HepG2 (cell line): ENCODE measurements at regions not wholly inside any gene's neighbourhood (a gene's known extent, or its start where the extent isn't known, plus 50 kb on each side); places are given as distances from the start of the nearest gene placed in this dataset.

Source experiments
- EP300 ChIP-seq, 3 experiments: sonication (generic) in 1 of 3; formaldehyde crosslinking in 1 of 3; IDR thresholded peaks; 2 replicates each; pipeline versions ENCODE4 v1.5.1 to v1.6.1; 2011 to 2020; ENCODE audit warnings: low read depth in 2 of 3, low read length in 2 of 3, borderline replicate concordance in 1 of 3, improper control_type of control experiment in 1 of 3, mild to moderate bottlenecking in 1 of 3, missing genetic modification reagents in 1 of 3, moderate library complexity in 1 of 3
- HOXA7 ChIP-seq: sonication (generic); formaldehyde crosslinking; IDR thresholded peaks from 2 replicates; pipeline ENCODE4 v1.8.1; 2022; ENCODE audit warnings: mild to moderate bottlenecking, missing genetic modification reagents, moderate library complexity
- RBFOX2 ChIP-seq: fragments of 200-400 bp; formaldehyde crosslinking; IDR thresholded peaks from 2 replicates; pipeline ENCODE4 v1.6.1; 2017; ENCODE audit warnings: low read depth, mild to moderate bottlenecking, low read length
- SMC3 ChIP-seq: IDR thresholded peaks from 2 replicates; pipeline ENCODE4 v1.6.1; 2011; ENCODE audit warnings: low read length, improper control_type of control experiment
- ZNF282 ChIP-seq: fragments of 450-650 bp; IDR thresholded peaks from 2 replicates; pipeline ENCODE4 v1.6.1; 2018; ENCODE audit not compliant: partially characterized antibody
- ZNF34 ChIP-seq: sonication (generic); formaldehyde crosslinking; IDR thresholded peaks from 2 replicates; pipeline ENCODE4 v1.4.0; 2020; ENCODE audit warnings: mild to moderate bottlenecking, missing genetic modification reagents, borderline replicate concordance
- ZNF431 ChIP-seq: sonication (generic); formaldehyde crosslinking; IDR thresholded peaks from 2 replicates; pipeline ENCODE4 v1.9.0; 2022; ENCODE audit warnings: missing genetic modification reagents, low read depth, mild to moderate bottlenecking, borderline replicate concordance

GRCh38 chr4:170801771-170802170 is 712.0 kb upstream of the AADAT start:
- TF ChIP-seq ZNF282: no peak
- no peak for TF ChIP-seq EP300 (IDR thresholded peaks at IDR 0.05; ENCODE audit: low read depth in 2 of 2, low read length in 2 of 2)
- TF ChIP-seq EP300 (CRISPR knock-in tag; IDR thresholded peaks at IDR 0.05; ENCODE audit: borderline replicate concordance): no peak
- TF ChIP-seq ZNF431: no peak
- TF ChIP-seq SMC3: no peak
- TF ChIP-seq ZNF34 (CRISPR knock-in tag): no peak
- no peak for TF ChIP-seq RBFOX2
- no peak for TF ChIP-seq HOXA7 (CRISPR knock-in tag)
